ENCODE measurements at regions not wholly inside any gene's neighbourhood (a gene's known extent, or its start where the extent isn't known, plus 50 kb on each side); places are given as distances from the start of the nearest gene placed in this dataset.

DNA sequence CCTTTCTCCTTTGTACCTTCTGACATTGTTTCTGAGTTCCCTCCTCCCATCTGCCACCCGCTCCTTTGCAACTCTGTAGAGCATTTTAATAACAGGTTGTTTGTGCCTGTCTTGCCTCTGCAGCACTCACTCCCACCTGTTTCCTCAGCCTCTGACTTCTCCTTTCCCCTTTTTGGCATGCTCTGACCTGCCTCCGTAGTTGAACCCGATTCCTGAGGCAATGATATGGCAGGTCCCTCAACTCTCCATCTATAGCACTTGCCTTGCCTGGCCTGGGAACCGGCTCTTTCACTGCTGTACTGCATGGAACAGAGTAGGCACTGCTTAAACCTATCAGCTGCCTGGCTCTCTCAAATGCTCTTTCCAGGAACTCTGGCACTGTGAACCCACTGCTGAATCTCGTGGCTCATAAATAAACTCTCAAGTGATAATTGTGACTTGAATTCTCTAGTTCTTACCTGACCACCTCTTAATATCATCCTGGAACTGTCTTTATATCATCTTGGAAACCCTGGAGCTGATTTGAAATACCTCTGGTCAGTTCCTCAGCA, 50.3 kb downstream of the UTRN start:
- no peak for DNase-seq

GRCh38 chr6:144335914-144336313, 50.8 kb downstream of the UTRN start:
- DNase-seq = no peak

DNA sequence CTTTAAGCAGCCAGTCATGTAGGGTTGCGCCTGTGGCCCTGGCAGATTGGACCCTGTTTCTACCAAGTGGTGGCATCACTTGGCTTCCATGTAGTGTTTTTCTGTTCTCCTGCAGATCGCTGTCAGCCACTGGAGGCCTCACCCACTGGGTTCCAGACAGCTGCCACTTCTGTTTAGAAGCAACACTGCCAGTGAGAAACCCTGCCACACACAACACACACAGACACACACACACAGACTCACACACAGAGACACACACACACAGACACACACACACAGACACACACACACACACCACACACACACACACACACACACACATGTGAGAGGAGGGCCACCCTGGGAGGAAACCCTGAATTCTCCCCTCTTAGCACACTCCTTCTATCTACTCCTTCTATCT, 51.8 kb downstream of the UTRN start:
- no peak for DNase-seq

DNA sequence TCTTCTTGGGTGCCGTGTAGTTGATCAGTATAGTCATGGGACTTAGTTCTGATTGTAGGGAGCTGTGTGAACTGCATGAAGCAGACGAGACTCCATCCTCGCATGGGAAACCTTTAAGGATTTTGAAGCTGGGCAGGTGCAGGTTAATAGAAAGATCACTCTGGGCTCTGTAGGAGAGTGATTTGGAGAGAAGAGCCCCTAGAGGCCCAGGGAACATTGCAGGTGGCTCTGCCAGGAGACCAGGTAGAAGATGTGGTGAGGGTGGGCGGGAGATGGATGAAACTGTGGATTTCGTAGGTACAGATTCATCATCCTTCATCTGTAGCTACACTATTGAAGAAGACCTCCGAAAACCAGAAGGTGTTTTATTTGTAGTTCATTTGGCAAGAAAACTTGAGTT, 53.3 kb downstream of the UTRN start:
- no peak for DNase-seq

- no peak for DNase-seq
Measured at GRCh38 chr6:144338951-144339700, 54.0 kb downstream of the UTRN start.

DNA sequence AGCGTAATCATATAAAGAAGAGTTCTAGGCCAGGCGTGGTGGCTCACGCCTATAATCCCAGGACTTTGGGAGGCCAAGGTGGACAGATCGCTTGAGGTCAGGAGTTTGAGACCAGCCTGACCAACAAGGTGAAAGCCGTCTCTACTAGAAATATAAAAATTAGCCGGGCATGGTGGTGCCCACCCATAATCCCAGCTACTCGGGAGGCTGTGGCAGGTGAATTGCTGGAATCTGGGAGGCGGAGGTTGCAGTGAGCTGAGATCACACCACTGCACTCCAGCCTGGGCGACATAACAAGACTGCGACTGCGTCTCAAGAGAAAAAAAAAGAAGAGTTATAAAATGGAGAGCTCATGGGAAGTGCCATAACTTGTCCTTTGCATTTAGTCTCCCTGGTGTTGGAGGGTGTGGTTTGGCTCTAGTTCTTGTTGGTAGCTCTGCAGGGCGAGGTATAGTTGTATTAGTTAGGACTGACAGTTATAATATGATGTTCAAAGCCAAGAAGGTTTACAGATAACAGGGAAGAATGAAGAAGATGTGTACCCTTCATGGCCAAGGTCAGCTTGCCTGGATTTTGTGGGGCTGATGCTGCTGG, 54.8 kb downstream of the UTRN start:
- no peak for DNase-seq

- DNase-seq = no peak
Measured at GRCh38 chr6:144340541-144341371, 55.6 kb downstream of the UTRN start.

DNA sequence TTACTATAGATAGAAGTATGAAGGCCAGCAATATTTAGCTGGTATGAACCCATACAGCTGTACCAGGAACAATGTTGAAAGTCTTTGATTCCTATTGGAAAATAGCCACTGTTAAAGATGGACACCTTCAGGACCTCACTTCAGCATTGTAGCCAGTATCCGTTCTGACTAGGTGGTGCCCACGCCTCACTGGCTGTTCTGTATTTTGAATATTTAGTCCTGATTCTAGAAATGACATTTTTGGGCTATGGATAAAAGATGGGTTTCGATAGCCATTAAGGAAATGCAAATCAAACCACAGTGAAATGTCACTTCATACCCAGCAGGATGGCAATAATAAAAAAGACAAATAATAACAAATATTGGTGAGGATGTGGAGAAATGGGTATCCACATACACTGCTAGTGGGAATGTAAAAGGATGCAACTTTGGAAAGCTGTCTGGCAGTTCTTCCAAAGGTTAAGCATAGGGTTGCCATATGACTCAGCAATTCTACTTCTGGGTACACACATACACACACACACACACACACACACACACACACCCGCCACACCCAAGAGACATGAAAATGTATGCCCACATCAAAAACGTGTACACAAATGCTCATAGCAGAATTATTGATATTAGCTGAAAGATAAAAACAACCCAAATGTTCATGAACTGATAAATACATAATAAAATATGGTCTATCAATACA, 56.8 kb downstream of the UTRN start:
- no peak for DNase-seq

GRCh38 chr6:144343701-144344428, 58.7 kb downstream of the UTRN start:
- DNase-seq = no peak

- DNase-seq = no peak
Measured at GRCh38 chr6:144344646-144345045, 59.5 kb downstream of the UTRN start.

- no peak for DNase-seq
Measured at GRCh38 chr6:144345451-144345850, 60.3 kb downstream of the UTRN start.

DNA sequence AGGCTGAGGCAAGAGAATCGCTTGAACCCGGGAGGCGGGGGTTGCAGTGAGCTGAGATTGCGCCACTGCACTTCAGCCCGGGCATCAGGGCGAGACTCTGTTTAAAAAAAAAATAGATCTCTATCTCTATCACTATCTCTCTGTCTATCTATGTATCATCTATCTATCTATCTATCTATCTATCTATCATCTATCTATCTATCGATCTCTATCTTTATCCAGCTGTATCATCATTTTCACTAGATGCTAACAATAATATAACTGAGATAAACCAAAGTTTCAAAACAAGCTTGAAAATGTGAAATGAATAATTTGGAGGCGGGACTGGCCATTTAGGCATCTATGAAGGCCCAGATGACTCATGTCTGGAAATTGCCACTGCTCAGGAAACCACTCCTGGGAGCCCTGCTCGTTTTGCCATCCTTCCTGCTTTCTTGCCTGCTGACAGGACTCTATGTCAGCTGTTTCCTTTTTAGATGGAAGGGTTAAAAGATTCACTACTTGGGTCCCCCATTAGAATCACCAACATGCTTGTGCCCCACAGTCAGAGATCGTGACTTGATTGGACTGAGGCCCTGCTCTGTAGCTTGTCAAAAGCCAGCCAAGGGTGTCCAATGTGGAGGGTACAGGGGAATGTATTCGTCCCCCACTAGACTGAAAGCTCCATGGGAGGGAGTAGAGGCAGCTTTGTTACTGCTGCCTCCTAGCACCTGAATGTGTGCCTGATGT, 61.7 kb downstream of the UTRN start:
- DNase-seq = no peak

DNA sequence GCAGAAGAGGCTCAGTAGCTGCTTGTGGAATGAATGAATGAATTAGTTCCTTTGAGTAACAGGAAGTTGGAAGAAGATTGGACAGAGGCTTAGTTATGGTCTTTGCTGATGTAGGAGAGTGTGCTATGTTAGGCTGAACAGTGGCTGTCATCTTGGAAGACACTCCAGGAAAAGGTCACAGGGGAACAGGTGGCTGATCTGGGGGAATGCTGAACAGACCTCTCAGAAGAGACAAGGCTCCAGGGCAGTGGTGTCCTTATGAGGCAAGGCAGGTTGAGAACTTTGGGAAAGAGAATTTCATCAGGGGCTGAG, 62.3 kb downstream of the UTRN start:
- DNase-seq = no peak

- no peak for DNase-seq
Measured at GRCh38 chr6:144347933-144348332, 62.8 kb downstream of the UTRN start.

GRCh38 chr6:144349690-144350527, 64.8 kb downstream of the UTRN start:
- no peak for DNase-seq

DNA sequence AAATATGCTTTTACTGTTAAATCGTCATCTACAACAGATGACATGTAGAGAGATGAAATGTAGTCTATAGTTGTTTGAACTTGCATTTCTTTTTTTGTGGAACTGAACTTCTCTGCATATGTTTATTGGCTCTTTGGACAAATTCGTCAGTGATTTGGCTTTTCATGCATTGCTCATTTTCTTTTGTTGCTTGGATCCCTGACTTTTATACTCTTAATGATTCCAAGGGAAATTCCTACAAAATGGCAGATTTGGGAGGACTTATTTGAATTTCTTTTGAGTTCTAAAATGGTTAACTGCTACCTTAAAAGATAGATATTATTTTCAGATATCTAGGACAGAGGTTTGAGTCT, 65.4 kb downstream of the UTRN start:
- no peak for DNase-seq

GRCh38 chr6:144351379-144352127, 66.4 kb downstream of the UTRN start:
- no peak for DNase-seq

GRCh38 chr6:144352331-144352730, 67.2 kb downstream of the UTRN start:
- no peak for DNase-seq

GRCh38 chr6:144353871-144354314, 68.8 kb downstream of the UTRN start:
- DNase-seq = no peak

DNA sequence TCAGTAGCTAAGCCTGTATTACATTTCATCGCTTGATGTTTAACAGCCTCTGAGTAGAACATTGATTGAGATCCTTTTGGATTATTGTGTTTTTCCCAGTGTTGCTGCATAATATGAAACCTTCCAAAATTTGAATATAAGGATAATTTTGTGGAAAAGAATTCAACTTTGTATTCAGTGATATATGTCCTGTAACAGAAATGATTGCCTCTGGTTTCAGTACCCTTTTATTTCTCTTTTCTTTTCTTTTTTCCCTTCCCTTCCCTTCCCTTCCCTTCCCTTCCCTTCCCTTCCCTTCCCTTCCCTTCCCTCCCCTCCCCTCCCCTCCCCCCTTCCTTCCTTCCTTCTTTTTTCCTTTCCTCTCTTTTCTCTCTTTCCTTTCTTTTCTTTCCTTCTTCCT, 74.6 kb downstream of the UTRN start:
- no peak for DNase-seq

Measured in NCI-H2029 treated with DMSO at 0.1 percent for 48 hours (cell line).